Neural cell (in vitro differentiated cells): ENCODE measurements at regions not wholly inside any gene's neighbourhood (a gene's known extent, or its start where the extent isn't known, plus 50 kb on each side); places are given as distances from the start of the nearest gene placed in this dataset.

Experiments used
- H2AFZ ChIP-seq: fragments of 200-600, 300-800 bp; sonication (generic), shearing (Covaris generic); 2 replicates; pipeline ENCODE4 v1.6.0; 2014; ENCODE audit warnings: low read depth, mild to moderate bottlenecking, antibody characterized with exemption, low read length, moderate library complexity
- H3F3A ChIP-seq: fragments of 200-600 bp; shearing (Covaris generic); 2 replicates; pipeline ENCODE4 v1.6.1; 2016; ENCODE audit warnings: mild to moderate bottlenecking, moderate library complexity, mixed read lengths, antibody characterized with exemption, low read length; ENCODE audit not compliant: insufficient read depth, poor library complexity, severe bottlenecking
- H3K27ac ChIP-seq: fragments of 200-600, 300-800 bp; sonication (generic), shearing (Covaris generic); 2 replicates; pipeline ENCODE4 v1.5.1; 2014; ENCODE audit warnings: mild to moderate bottlenecking, low read length, moderate library complexity
- H3K27me3 ChIP-seq: fragments of 300-800, 200-600 bp; sonication (generic), shearing (Covaris generic); 2 replicates; pipeline ENCODE4 v1.6.0; 2014; ENCODE audit warnings: mild to moderate bottlenecking, low read depth, low read length, moderate library complexity; ENCODE audit not compliant: insufficient read depth
- H3K36me3 ChIP-seq: fragments of 300-800, 200-600 bp; sonication (generic), shearing (Covaris generic); 2 replicates; pipeline ENCODE4 v1.5.1; 2014; ENCODE audit warnings: mild to moderate bottlenecking, antibody characterized with exemption, low read length, moderate library complexity; ENCODE audit not compliant: insufficient read depth
- H3K4me2 ChIP-seq: fragments of 300-800, 200-600 bp; sonication (generic), shearing (Covaris generic); 2 replicates; pipeline ENCODE4 v1.6.0; 2014; ENCODE audit warnings: mild to moderate bottlenecking, low read length
- H3K4me3 ChIP-seq: fragments of 300-800, 200-600 bp; sonication (generic), shearing (Covaris generic); 2 replicates; pipeline ENCODE4 v1.5.1; 2014; ENCODE audit warnings: mild to moderate bottlenecking, low read length, moderate library complexity
- H3K79me2 ChIP-seq: fragments of 200-600 bp; shearing (Covaris generic); replicated peaks from 2 replicates; pipeline ENCODE4 v1.6.0; 2014; ENCODE audit warnings: mild to moderate bottlenecking, low read length, moderate library complexity; ENCODE audit not compliant: insufficient read depth
- H3K9ac ChIP-seq: fragments of 300-800, 200-600 bp; sonication (generic), shearing (Covaris generic); 2 replicates; pipeline ENCODE4 v1.6.1; 2016; ENCODE audit warnings: mild to moderate bottlenecking, low read length, mixed read lengths
- H3K9me2 ChIP-seq: fragments of 200-600 bp; shearing (Covaris generic); 2 replicates; pipeline ENCODE4 v1.6.1; 2016; ENCODE audit warnings: mild to moderate bottlenecking, low read length, mixed read lengths; ENCODE audit not compliant: insufficient read depth
- H3K9me3 ChIP-seq: fragments of 200-600, 300-800 bp; sonication (generic), shearing (Covaris generic); 2 replicates; pipeline ENCODE4 v1.6.1; 2016; ENCODE audit warnings: mild to moderate bottlenecking, mixed run types, low read length, moderate library complexity, mixed read lengths
- H4K20me1 ChIP-seq: fragments of 200-600 bp; shearing (Covaris generic); 2 replicates; pipeline ENCODE4 v1.6.1; 2016; ENCODE audit warnings: mild to moderate bottlenecking, mixed run types; ENCODE audit not compliant: insufficient read depth
- EP300 ChIP-seq: fragments of 450-650 bp; conservative IDR thresholded peaks from 2 replicates; pipeline ENCODE4 v1.6.1; 2014; ENCODE audit warnings: antibody characterized with exemption, mild to moderate bottlenecking, moderate library complexity; ENCODE audit not compliant: poor library complexity, severe bottlenecking
- EZH2 ChIP-seq: fragments of 200-600, 300-800 bp; shearing (Covaris generic), sonication (generic); IDR thresholded peaks from 2 replicates; pipeline ENCODE4 v1.6.1; 2014; ENCODE audit warnings: antibody characterized with exemption, low read length, borderline replicate concordance, mild to moderate bottlenecking; ENCODE audit not compliant: insufficient read depth, poor library complexity, severe bottlenecking
- MXI1 ChIP-seq: fragments of 450-650 bp; conservative IDR thresholded peaks from 2 replicates; pipeline ENCODE4 v1.6.1; 2014; ENCODE audit warnings: antibody characterized with exemption, mild to moderate bottlenecking; ENCODE audit not compliant: poor library complexity, severe bottlenecking
- POLR2AphosphoS5 ChIP-seq: IDR thresholded peaks from 2 replicates; pipeline ENCODE4 v1.6.1; 2012
- RAD21 ChIP-seq: fragments of 450-650 bp; conservative IDR thresholded peaks from 2 replicates; pipeline ENCODE4 v1.6.1; 2014; ENCODE audit warnings: antibody characterized with exemption, mild to moderate bottlenecking, moderate library complexity
- REST ChIP-seq: IDR thresholded peaks from 2 replicates; pipeline ENCODE4 v1.6.1; 2012; ENCODE audit warnings: borderline replicate concordance
- SMC3 ChIP-seq: fragments of 450-650 bp; conservative IDR thresholded peaks from 2 replicates; pipeline ENCODE4 v1.6.1; 2014; ENCODE audit warnings: antibody characterized with exemption, mild to moderate bottlenecking, moderate library complexity; ENCODE audit not compliant: poor library complexity
- TAF1 ChIP-seq: IDR thresholded peaks from 2 replicates; pipeline ENCODE4 v1.6.1; 2012; ENCODE audit warnings: low read depth
- TF ChIP-seq, protein P1 (sequence below): fragments of 450-650 bp; IDR thresholded peaks from 2 replicates; pipeline ENCODE4 v1.5.1; 2014; ENCODE audit warnings: antibody characterized with exemption, mild to moderate bottlenecking, moderate library complexity; ENCODE audit not compliant: poor library complexity, severe bottlenecking

GRCh38 chr17:12431188-12431587, 234.5 kb upstream of the MYOCD start:
- Histone ChIP-seq H3K9ac (no peak overlapping the region), H3K79me2 (no peaks in the 10 kb centered on the region), H3K9me3 (no peaks in the 10 kb centered on the region), H3K27ac (no peak overlapping the region), H3K4me2 (no peak overlapping the region), H3K9me2 (no peaks in the 10 kb centered on the region), H4K20me1 (no peaks in the 10 kb centered on the region), H3K27me3 (no peaks in the 10 kb centered on the region), H2AFZ (no peak overlapping the region), H3K36me3 (no peaks in the 10 kb centered on the region), H3F3A (no peaks in the 10 kb centered on the region), H3K4me3 (no peak overlapping the region)
- TF ChIP-seq TAF1 (no peak), RAD21 (no peak), REST (no peak), SMC3 (no peak), EP300 (no peak), EZH2 (no peak), POLR2AphosphoS5 (no peak), MXI1 (no peak)
- TF ChIP-seq, protein P1, sequence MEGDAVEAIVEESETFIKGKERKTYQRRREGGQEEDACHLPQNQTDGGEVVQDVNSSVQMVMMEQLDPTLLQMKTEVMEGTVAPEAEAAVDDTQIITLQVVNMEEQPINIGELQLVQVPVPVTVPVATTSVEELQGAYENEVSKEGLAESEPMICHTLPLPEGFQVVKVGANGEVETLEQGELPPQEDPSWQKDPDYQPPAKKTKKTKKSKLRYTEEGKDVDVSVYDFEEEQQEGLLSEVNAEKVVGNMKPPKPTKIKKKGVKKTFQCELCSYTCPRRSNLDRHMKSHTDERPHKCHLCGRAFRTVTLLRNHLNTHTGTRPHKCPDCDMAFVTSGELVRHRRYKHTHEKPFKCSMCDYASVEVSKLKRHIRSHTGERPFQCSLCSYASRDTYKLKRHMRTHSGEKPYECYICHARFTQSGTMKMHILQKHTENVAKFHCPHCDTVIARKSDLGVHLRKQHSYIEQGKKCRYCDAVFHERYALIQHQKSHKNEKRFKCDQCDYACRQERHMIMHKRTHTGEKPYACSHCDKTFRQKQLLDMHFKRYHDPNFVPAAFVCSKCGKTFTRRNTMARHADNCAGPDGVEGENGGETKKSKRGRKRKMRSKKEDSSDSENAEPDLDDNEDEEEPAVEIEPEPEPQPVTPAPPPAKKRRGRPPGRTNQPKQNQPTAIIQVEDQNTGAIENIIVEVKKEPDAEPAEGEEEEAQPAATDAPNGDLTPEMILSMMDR = no peak

DNA sequence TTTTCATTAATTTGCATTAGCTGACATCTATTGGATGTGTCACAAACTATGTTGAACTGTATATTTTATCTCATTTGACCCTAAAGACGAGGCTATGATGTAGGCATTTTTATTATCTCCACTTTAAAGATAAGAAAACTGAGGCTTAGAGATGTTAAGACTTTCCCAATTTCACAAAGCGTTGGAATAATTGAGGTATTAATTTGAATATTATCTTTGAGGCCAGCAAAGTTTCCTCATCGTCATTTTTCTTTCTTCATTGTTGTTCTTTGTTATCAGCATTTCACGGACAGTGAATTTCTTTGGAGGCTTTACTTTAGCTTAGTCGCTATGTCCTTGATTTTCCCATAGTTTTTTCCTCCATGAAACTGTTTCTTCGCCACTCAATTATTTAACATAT, 227.5 kb upstream of the MYOCD start:
- no peaks in the 10 kb centered on the region for H4K20me1 ChIP-seq
- H3K9me3 ChIP-seq = no peaks in the 10 kb centered on the region
- H3K4me3 ChIP-seq = no peak overlapping the region
- H3K27ac ChIP-seq = no peak overlapping the region
- no peaks in the 10 kb centered on the region for H3K9me2 ChIP-seq
- H3K4me2 ChIP-seq = no peak overlapping the region
- no peaks in the 10 kb centered on the region for H3K79me2 ChIP-seq
- no peaks in the 10 kb centered on the region for H3K36me3 ChIP-seq
- H3K27me3 ChIP-seq = no peaks in the 10 kb centered on the region
- TF ChIP-seq SMC3 (no peak), MXI1 (no peak), REST (no peak), TAF1 (no peak), POLR2AphosphoS5 (no peak), RAD21 (no peak), EZH2 (no peak), EP300 (no peak)
- TF ChIP-seq, protein P1 = no peak
- H3K9ac ChIP-seq = no peak overlapping the region
- no peak overlapping the region for H2AFZ ChIP-seq
- H3F3A ChIP-seq = no peaks in the 10 kb centered on the region
